HepG2 (cell line): ENCODE measurements at regions not wholly inside any gene's neighbourhood (a gene's known extent, or its start where the extent isn't known, plus 50 kb on each side); places are given as distances from the start of the nearest gene placed in this dataset.

Source experiments
- BCL6 ChIP-seq: IDR thresholded peaks from 2 replicates; pipeline ENCODE4 v1.6.1; 2016; ENCODE audit warnings: missing genetic modification reagents, missing compliant biosample characterization
- CEBPB ChIP-seq: IDR thresholded peaks from 2 replicates; pipeline ENCODE4 v1.6.1; 2011; ENCODE audit warnings: low read depth, low read length, improper control_type of control experiment, borderline replicate concordance
- DRAP1 ChIP-seq: IDR thresholded peaks from 2 replicates; pipeline ENCODE4 v1.6.1; 2016; ENCODE audit warnings: missing genetic modification reagents, missing compliant biosample characterization
- FOXA3 ChIP-seq: IDR thresholded peaks from 2 replicates; pipeline ENCODE4 v1.6.1; 2016; ENCODE audit warnings: missing genetic modification reagents, missing compliant biosample characterization
- GATAD2A ChIP-seq: IDR thresholded peaks from 2 replicates; pipeline ENCODE4 v1.6.1; 2016
- HNF4G ChIP-seq, 2 experiments: sonication (generic) in 1 of 2; formaldehyde crosslinking in 1 of 2; IDR thresholded peaks; 2 replicates each; pipeline versions ENCODE4 v1.4.0 to v1.6.1; 2011 to 2020; ENCODE audit warnings: borderline replicate concordance in 2 of 2, low read depth in 2 of 2, mild to moderate bottlenecking in 2 of 2, low read length in 1 of 2, missing genetic modification reagents in 1 of 2, moderate library complexity in 1 of 2
- LCORL ChIP-seq, 2 experiments: fragments of 450-650 bp in 1 of 2; sonication (generic) in 1 of 2; formaldehyde crosslinking in 1 of 2; IDR thresholded peaks; 2 replicates each; pipeline versions ENCODE4 v1.5.0 to v1.6.1; 2017 to 2020; ENCODE audit warnings: antibody characterized with exemption in 1 of 2, missing genetic modification reagents in 1 of 2
- NFYB ChIP-seq: sonication (generic); formaldehyde crosslinking; IDR thresholded peaks from 2 replicates; pipeline ENCODE4 v1.4.0; 2020; ENCODE audit warnings: missing genetic modification reagents
- SOX13 ChIP-seq, 3 experiments: fragments of 450-650 bp in 1 of 3; sonication (generic) in 1 of 3; formaldehyde crosslinking in 1 of 3; IDR thresholded peaks in 2 of 3; conservative IDR thresholded peaks in 1 of 3; 2 replicates each; pipeline versions ENCODE4 v1.5.0 to v1.6.1; 2016 to 2020; ENCODE audit warnings: antibody characterized with exemption in 1 of 3, mild to moderate bottlenecking in 1 of 3, missing compliant biosample characterization in 1 of 3, missing genetic modification reagents in 1 of 3, moderate library complexity in 1 of 3
- TBX2 ChIP-seq: sonication (generic); formaldehyde crosslinking; IDR thresholded peaks from 2 replicates; pipeline ENCODE4 v1.5.0; 2020; ENCODE audit warnings: missing genetic modification reagents, mild to moderate bottlenecking, borderline replicate concordance
- ZNF17 ChIP-seq: sonication (generic); formaldehyde crosslinking; IDR thresholded peaks from 2 replicates; pipeline ENCODE4 v1.5.0; 2020; ENCODE audit warnings: mild to moderate bottlenecking, missing genetic modification reagents
- ZNF333 ChIP-seq: sonication (generic); formaldehyde crosslinking; IDR thresholded peaks from 2 replicates; pipeline ENCODE4 v1.4.0; 2020; ENCODE audit warnings: mild to moderate bottlenecking, missing genetic modification reagents, borderline replicate concordance
- ZNF510 ChIP-seq: sonication (generic); formaldehyde crosslinking; IDR thresholded peaks from 2 replicates; pipeline ENCODE4 v1.4.0; 2020; ENCODE audit warnings: low read depth, mild to moderate bottlenecking, missing genetic modification reagents
- ZNF629 ChIP-seq: sonication (generic); formaldehyde crosslinking; conservative IDR thresholded peaks from 2 replicates; pipeline ENCODE4 v1.5.0; 2020; ENCODE audit warnings: missing genetic modification reagents
- ZNF674 ChIP-seq: sonication (generic); formaldehyde crosslinking; IDR thresholded peaks from 2 replicates; pipeline ENCODE4 v1.5.0; 2020; ENCODE audit warnings: low read depth, mild to moderate bottlenecking, missing genetic modification reagents
- ZNF761 ChIP-seq: sonication (generic); formaldehyde crosslinking; conservative IDR thresholded peaks from 2 replicates; pipeline ENCODE4 v1.4.0; 2020; ENCODE audit warnings: mild to moderate bottlenecking, missing genetic modification reagents
- ZSCAN29 ChIP-seq: sonication (generic); formaldehyde crosslinking; conservative IDR thresholded peaks from 2 replicates; pipeline ENCODE4 v1.4.0; 2020; ENCODE audit warnings: mild to moderate bottlenecking, missing genetic modification reagents
- TF ChIP-seq, protein P1 (sequence below), 2 experiments: fragments of 450-650 bp in 1 of 2; sonication (generic) in 1 of 2; formaldehyde crosslinking; IDR thresholded peaks; 2 replicates each; pipeline versions ENCODE4 v1.5.0 to v1.8.0; 2020 to 2022; ENCODE audit warnings: mild to moderate bottlenecking in 1 of 2, missing genetic modification reagents in 1 of 2
- TF ChIP-seq, protein P2 (sequence below): sonication (generic); formaldehyde crosslinking; IDR thresholded peaks from 2 replicates; pipeline ENCODE4 v1.4.0; 2020; ENCODE audit warnings: mild to moderate bottlenecking, missing genetic modification reagents, borderline replicate concordance

- TF ChIP-seq FOXA3: 0 out of 2 replicates have a peak, but pooled peaks have one; percentile 21
- TF ChIP-seq HNF4G (IDR thresholded peaks at IDR 0.05; ENCODE audit: borderline replicate concordance, low read depth, low read length): 0 out of 2 replicates have a peak, but pooled peaks have one; percentile 26
- TF ChIP-seq HNF4G (CRISPR knock-in tag; IDR thresholded peaks at IDR 0.05; ENCODE audit: borderline replicate concordance, low read depth): no peak
- TF ChIP-seq BCL6 (CRISPR knock-in tag): peak; percentile 67; the same call in 1 of the 2 replicates
- TF ChIP-seq ZNF629: no peak
- TF ChIP-seq ZNF761 (CRISPR knock-in tag): no peak
- no peak for TF ChIP-seq ZNF674 (CRISPR knock-in tag)
- no peak for TF ChIP-seq SOX13 (IDR thresholded peaks at IDR 0.05)
- peak in 1 of 2 experiments; percentile 54; a peak in 1 of 4 replicates for TF ChIP-seq SOX13 (CRISPR knock-in tag; conservative IDR thresholded peaks at IDR 0.05 in 1 of 2, IDR thresholded peaks at IDR 0.05 in 1 of 2)
- peak; percentile 63; the same call in 1 of the 2 replicates for TF ChIP-seq ZSCAN29 (CRISPR knock-in tag)
- 0 out of 2 replicates have a peak, but pooled peaks have one; percentile 10 for TF ChIP-seq GATAD2A (CRISPR knock-in tag)
- no peak for TF ChIP-seq NFYB (CRISPR knock-in tag)
- TF ChIP-seq TBX2: peak; percentile 41; the same call in 1 of the 2 replicates
- TF ChIP-seq ZNF333 (CRISPR knock-in tag): no peak
- TF ChIP-seq CEBPB: peak; percentile 19; the same call in 1 of the 2 replicates
- TF ChIP-seq, protein P1, sequence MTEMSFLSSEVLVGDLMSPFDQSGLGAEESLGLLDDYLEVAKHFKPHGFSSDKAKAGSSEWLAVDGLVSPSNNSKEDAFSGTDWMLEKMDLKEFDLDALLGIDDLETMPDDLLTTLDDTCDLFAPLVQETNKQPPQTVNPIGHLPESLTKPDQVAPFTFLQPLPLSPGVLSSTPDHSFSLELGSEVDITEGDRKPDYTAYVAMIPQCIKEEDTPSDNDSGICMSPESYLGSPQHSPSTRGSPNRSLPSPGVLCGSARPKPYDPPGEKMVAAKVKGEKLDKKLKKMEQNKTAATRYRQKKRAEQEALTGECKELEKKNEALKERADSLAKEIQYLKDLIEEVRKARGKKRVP (CRISPR knock-in tag; IDR thresholded peaks at IDR 0.05): 0 out of 4 replicates have a peak, but pooled peaks of 1 of the 2 experiments have one; percentile 13
- TF ChIP-seq, protein P2, sequence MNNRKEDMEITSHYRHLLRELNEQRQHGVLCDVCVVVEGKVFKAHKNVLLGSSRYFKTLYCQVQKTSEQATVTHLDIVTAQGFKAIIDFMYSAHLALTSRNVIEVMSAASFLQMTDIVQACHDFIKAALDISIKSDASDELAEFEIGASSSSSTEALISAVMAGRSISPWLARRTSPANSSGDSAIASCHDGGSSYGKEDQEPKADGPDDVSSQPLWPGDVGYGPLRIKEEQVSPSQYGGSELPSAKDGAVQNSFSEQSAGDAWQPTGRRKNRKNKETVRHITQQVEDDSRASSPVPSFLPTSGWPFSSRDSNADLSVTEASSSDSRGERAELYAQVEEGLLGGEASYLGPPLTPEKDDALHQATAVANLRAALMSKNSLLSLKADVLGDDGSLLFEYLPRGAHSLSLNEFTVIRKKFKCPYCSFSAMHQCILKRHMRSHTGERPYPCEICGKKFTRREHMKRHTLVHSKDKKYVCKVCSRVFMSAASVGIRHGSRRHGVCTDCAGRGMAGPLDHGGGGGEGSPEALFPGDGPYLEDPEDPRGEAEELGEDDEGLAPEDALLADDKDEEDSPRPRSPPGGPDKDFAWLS: no peak
- TF ChIP-seq LCORL (IDR thresholded peaks at IDR 0.05): no peak
- TF ChIP-seq LCORL (CRISPR knock-in tag; IDR thresholded peaks at IDR 0.05): 0 out of 2 replicates have a peak, but pooled peaks have one; percentile 43
- TF ChIP-seq ZNF17 (CRISPR knock-in tag): no peak
- no peak for TF ChIP-seq DRAP1 (CRISPR knock-in tag)
- TF ChIP-seq ZNF510: no peak
These were observed 284.2 kb upstream of the TPM1 start (continued) for GRCh38 chr15:62758126-62758951.
